ENCODE measurements at regions not wholly inside any gene's neighbourhood (a gene's known extent, or its start where the extent isn't known, plus 50 kb on each side); places are given as distances from the start of the nearest gene placed in this dataset.

DNA sequence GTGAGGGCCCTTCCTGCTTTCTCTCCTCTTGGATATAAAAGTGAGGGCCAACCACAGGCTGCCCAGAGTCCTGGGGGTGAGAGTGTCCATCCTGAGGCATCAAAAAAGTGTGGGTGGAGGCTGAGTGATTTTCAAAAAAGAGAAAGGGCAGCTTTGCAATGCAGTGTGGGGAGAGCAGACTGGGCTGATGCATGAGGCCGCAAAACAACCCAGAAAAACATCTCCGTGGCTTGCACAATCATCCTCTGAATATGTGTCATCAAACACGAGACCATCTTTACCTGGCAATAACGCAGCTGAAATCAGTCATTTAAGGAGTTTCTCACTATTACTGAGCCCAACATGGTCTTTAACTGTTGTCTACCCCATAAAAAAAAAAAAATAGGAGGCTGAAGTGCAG is 191.2 kb upstream of the SOX4 start:
- no peak for TF ChIP-seq CTCF (IDR thresholded peaks at IDR 0.05)
- no peak for TF ChIP-seq POLR2A (IDR thresholded peaks at IDR 0.05)

All from body of pancreas (tissue), 4 donors.